ENCODE measurements at regions not wholly inside any gene's neighbourhood (a gene's known extent, or its start where the extent isn't known, plus 50 kb on each side); places are given as distances from the start of the nearest gene placed in this dataset.

DNA sequence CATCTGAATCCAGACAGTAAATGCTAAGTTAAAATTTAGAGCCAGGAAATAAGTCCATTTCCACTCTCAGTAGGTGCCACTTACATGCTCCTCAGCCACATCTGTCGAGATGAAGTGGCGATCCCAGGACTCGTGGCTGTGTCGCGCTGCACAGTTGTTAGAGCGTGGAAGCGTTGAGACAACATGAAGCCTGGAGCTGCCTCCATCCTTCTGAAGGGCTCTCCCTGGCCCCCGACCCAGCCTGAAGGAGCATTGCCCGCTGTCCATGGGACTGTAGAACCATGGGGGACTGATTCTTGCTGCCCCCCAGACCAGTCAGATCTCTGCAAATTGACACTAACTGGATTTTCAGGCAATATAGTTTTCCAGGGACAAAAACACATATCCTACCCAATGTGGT is 58.9 kb downstream of the IRX1 start:
- intact Hi-C loops (cut with micrococcal nuclease), result no loop called here
- ATAC-seq (no peak), DNase-seq (no peak)

DNA sequence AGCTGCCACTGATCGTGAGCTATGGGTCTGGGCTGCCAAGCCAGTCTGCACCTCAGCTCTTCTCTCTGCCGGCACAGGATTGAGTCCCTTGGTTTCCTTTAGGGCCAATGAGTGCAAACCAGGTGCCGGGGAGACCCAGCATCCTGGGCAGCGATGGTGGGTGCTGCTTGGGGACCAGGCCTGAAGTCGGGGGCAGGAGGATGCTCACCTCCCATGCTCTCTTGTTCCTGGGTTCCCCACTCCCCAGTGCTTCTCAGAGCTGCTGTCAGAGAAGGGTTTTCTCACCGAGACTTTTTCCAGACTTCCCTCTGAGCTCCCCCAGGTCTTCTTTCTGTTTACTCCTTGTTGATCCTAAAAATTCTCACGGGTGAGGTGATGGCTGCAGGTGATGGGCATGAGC is 61.2 kb downstream of the IRX1 start:
- no peak for ATAC-seq
- DNase-seq, result no peak
- intact Hi-C loops (cut with micrococcal nuclease), result no loop called here

DNA sequence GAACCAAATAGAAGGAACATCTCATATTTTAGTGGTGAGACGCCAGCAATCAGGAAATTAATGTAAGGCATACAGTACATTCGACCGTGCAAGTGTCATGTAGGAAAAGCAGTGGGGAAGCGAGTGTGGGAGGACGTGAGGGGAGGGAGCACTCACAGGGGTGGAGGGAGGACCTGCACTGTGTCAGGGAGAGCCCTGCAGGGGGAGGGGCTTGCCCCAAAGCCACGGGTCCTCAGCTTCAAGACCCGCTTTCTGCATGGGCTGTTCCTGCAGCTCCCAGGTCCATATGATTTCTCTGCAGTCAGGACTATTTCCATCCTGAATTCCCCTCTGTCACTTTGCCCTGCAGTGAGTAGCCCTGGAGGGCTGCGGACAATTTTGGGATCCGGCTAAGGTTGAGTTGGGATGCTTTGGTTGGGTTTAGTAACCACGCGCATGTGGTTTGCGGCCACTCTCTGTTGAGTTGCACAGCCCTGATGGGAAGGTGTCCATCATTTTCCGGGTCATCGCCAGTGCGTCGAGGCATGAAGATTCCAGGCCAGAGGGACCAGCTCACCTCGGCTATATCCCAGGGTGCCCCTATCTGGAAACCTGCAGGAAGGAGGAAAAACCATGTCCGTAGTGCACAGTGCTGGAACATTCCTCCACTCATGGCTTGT is 61.9 kb downstream of the IRX1 start:
- no peak for ATAC-seq
- no peak for DNase-seq
- intact Hi-C loops (cut with micrococcal nuclease), result no loop called here

DNA sequence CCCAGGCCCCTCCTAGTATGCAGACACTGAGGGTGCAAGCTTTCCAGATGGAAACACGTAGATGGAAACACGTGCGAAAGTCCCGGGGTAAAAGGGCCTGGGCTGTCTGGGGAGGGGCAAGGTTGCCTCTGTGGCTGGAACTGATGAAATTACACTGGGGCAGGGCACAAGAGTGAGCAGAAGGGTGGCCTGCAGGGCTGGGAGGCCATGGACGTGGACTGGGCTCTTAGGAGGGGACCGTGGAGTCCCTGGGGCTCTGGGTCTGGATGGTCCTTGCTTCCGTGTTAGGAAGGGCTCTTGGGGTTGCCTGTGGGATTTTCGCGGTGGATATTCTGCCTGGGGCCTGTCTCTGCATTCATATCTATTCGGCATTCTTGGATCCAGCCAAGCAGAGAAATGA is 63.3 kb downstream of the IRX1 start:
- DNase-seq, result no peak
- intact Hi-C loops (cut with micrococcal nuclease), result no loop called here
- ATAC-seq, result no peak

DNA sequence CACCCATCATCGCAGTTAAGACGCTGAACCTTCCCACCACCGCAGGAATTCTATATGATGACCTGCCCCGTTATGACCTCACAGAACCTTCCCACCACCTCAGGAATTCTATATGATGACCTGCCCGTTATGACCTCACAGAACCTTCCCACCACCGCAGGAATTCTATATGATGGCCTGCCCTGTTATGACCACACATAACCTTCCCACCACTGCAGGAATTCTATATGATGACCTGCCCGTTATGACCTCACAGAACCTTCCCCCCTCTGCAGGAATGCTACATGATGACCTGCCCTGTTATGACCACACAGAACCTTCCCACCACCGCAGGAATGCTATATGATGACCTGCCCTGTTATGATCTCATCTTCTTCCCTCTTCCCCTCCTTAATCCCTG is 64.3 kb downstream of the IRX1 start:
- DNase-seq, result no peak
- intact Hi-C loops (cut with micrococcal nuclease), result no loop called here
- no peak for ATAC-seq

DNA sequence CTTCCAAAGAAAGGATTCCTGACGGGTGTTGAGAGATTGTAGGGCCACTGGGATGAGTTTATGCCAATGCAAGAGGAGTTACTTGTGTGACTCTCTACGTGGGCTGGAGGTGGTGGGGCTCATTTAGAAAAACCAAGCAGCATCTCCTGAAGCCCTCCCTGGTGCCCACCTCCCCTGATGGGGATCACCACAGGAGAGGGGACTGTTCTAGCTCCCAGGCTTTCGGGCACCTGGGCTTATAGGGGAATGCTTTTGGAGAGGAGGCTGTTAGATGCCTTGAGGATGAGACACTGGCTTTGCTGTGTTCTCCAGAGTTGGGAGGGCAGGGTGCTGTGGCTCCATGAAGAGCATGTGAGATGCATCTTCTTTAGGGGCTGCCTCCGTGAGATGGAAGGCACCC is 65.0 kb downstream of the IRX1 start:
- DNase-seq (no peak), ATAC-seq (no peak)
- intact Hi-C loops (cut with micrococcal nuclease), result no loop called here

DNA sequence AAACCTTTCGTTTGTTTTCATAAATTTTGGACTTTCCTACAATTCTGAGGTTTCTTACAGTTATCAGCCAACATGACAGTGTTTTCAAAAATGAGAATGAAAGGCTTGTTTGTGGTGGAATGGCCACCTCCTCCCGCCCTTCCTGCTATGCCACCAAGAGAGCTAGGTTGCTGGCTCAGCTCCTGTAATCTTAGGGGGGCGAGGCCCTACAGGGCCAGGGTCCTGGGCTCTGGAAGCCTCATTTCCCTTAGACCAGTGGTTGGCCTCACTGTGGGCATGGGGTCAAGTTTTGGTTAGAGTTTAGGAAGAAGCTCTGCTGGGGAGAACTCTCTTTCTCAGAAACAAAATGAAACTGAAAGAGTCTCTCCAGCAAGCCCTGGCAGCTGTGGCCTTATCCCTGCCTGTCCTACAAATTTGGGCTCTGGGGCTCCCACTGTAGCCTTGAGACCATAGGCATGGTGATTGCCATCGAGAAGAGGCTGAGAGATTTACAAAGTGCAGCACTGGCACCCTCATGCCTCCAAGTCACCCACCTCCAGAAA is 66.2 kb downstream of the IRX1 start:
- intact Hi-C loops (cut with micrococcal nuclease), result no loop called here
- ATAC-seq, result no peak
- no peak for DNase-seq

DNA sequence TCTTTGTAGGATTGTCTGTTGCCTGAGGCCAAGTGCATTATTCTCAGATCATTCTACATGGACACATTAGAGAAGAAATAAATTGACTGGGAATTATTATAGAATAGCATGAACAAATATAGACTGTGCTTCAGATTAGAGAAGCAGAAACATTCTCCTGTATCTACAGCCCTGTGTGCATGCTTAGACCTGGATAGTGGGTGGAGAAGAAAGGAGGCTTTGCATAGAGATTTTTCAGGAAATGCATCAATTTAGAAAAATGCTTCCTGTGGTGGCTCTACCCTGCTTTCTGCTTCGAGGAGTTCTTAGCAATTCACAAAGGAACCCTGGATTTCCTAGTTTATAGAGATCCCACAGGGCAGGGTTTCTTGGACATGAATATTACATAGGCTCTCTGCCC is 66.7 kb downstream of the IRX1 start:
- DNase-seq (no peak), ATAC-seq (no peak)
- intact Hi-C loops (cut with micrococcal nuclease), result no loop called here

DNA sequence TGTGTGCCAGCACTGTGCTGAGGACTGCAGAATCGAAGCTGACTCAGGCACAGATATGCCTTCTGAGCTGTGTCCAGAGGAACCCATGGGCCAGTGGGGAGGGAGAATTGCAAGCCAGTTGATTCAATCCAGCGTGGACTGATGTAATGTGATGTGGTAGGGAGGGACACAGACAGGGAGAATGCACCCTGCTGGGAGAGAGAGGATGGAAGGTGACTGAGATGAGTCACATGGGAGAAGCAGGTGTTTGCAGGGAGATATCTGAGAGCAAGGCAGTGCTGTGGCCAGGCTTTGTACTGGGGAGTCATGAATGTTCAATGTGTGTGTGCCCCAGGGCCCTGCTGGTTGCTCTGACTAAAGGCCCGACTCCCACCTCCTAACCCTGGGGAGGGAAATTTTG is 75.7 kb downstream of the IRX1 start:
- intact Hi-C loops (cut with micrococcal nuclease), result no loop called here
- no peak for DNase-seq
- no peak for ATAC-seq

DNA sequence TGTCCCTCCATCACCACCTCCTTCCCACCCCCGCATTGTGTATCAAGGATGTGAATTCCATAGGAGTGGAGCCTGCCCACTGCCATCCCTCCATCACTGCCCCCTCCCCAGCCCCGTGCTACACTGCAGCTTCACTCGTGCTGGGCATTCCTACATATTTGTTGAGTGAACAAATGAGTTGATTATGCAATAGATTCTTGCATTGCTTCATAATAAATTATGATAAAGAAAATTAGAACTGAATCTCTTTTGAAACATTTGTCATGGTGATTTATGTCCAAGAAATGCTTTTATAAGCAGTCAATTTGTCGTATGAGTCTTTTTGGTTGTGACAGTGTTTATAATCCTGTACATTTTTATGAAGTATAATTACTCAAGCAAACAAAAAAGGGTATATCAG is 83.2 kb downstream of the IRX1 start:
- intact Hi-C loops (cut with micrococcal nuclease), result no loop called here
- no peak for DNase-seq
- no peak for ATAC-seq

DNA sequence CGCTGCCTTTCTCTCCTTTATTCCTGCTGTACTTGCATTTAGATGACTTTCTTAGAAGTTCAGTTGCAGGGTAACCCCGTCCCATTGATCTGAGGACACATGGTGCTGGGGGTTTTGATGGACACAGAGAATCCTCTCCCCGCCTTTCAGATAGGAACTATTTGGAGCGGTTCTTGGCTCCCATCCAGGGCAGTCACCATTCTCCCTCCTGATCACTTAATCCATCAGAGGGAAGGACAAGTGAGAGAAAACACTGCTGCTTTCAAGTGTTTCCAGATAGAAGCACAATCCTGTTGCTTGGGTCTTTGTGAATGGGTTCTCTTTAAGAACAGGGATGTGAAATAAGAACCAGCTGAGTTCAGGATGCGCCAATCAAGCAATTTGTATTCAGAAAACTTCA is 85.2 kb downstream of the IRX1 start:
- ATAC-seq (no peak), DNase-seq (no peak)
- intact Hi-C loops (cut with micrococcal nuclease), result no loop called here

DNA sequence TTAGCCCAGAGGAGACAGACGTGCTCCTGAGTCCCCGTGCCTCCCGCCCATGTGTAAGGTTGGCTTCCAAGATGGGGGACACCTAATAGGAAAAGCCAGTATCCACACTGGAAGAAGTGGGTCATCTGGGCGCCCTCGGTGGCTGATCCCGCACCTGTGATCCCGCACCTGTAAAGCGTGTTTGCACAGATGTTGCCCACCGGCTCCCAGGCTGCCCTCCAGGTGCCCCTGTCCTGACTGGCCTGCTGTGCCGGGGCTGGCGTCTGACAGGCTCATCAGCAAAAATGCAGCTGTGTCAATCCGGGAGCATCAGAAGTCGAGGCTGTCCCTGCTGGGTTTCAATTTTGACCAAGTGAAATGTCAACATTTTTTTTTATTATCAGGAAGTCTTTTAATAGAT is 88.5 kb downstream of the IRX1 start:
- intact Hi-C loops (cut with micrococcal nuclease), result no loop called here
- DNase-seq, result no peak
- no peak for ATAC-seq

DNA sequence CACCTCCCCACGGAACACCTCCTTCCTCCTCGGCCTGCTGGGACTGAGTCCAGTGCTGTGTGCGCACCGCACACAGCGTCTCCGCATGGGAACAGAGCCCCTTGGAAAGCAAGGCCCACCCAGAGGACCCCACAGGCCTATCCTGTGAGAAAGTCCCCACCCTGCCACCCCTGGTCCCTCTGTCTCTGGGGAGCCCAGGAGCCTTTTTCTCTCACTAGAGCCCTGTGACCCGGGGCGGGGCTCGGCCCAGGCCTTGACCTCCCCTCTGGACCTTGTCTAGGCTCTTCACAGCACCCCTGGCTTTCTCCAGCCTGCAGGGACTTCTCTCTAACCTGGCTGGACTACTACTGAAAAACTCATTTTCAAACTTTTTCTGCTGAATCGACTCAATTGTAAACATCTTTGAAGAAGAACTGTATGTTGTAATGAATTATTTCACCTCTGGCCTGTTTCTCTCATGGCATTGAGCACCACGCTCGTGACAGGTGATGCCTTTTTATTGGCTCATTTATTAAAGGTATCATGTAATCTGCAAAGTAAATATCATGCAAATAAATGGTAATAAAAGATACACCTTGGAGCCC is 89.2 kb downstream of the IRX1 start:
- intact Hi-C loops (cut with micrococcal nuclease), result no loop called here
- no peak for DNase-seq
- ATAC-seq, result no peak

DNA sequence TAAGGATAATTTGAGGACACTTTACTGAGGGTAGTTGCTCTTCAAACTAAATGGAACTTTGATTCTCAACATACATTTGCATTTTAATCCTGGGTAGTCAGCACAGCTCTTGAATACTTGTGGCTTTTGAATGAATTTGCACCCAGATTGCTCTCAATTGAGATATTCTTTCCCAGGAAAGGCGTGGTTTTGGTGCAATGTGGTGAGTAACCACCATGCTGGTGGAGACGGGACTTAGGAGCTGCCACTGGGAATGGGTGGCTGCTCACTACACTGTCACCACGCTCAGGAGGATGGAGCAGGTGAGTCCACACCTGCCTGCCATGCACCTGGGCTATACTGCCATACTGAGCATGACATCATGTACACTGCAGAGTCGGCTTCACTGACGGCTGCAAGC is 99.2 kb downstream of the IRX1 start:
- intact Hi-C loops (cut with micrococcal nuclease), result no loop called here
- ATAC-seq, result no peak
- DNase-seq, result no peak

DNA sequence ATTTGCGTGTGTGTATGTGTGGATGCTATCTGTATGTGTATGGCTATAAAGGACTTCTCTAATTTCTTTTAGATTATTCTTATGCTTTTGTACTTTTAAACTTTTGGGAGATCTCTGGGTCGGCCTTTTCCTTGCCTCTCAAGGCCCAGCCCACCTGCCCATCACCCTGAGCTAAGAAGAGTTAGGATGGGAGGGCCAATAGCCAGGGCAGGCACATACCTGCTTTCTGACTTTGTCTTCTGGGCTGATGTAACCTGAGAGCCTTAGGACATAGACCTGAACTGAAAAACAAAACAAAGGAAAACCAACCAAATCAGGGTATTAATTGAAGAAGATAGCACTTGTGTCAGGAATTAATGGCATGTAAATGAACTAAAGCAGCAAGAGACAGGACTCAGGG is 100.2 kb downstream of the IRX1 start:
- ATAC-seq (no peak), DNase-seq (no peak)
- intact Hi-C loops (cut with micrococcal nuclease), result no loop called here

DNA sequence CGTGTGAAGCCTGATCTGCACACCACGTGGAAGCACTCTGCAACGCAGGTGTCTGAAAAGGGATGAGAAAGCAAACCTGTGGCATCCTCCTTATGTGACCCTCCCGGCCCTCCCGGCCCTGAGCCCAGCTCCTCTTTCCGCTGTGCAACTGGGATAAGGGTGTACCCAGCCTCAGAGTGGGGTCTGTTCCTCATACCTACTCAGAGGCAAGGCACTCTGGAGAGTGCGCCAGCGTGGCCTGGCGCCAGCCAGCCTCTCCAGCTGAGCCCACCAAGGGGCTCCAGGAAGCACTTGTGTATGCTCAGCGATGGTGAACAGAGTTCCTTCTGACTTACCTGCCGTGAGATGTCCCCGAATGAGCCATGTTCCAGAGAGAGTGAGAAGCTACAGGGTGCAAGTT is 102.8 kb downstream of the IRX1 start:
- intact Hi-C loops (cut with micrococcal nuclease), result no loop called here
- DNase-seq (no peak), ATAC-seq (no peak)

DNA sequence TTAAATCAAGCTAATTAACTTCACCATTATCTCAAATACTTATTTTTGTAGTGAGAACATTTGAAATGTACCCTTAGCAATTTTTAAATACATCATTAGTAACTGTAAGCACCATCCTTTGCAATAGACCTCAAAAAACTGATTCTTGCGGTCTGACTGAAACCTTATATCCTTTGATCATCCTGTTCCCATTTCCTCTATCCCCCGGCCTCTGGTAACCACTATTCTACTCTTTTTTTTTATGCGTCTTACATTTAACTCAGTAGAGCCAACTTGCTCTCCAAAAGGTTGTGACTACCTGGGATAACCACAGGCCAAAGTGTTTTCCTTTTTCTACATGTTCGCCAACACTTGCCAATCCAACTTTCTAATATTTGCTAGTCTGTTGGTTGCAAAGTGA is 106.1 kb downstream of the IRX1 start:
- DNase-seq (no peak), ATAC-seq (no peak)
- intact Hi-C loops (cut with micrococcal nuclease), result no loop called here

DNA sequence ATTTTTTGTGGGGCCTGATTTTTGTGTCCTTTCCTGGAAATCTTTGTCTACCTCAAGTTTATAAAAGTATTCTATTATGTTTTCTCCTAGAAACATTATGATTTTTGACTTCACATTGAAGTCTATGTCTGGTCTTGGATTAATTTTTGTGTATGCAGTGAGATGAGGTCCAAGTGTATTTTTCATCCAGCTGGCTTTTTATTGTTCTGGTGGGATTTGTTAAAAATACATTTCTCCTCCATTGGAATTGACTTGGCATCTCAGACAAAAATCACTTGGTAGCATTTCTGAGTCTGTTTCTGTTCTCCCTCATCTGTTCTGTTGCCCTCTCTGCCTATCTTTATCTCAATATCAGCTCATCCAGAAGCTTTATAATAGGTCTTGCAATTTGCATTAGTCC is 109.0 kb downstream of the IRX1 start:
- DNase-seq (no peak), ATAC-seq (no peak)
- intact Hi-C loops (cut with micrococcal nuclease), result no loop called here

DNA sequence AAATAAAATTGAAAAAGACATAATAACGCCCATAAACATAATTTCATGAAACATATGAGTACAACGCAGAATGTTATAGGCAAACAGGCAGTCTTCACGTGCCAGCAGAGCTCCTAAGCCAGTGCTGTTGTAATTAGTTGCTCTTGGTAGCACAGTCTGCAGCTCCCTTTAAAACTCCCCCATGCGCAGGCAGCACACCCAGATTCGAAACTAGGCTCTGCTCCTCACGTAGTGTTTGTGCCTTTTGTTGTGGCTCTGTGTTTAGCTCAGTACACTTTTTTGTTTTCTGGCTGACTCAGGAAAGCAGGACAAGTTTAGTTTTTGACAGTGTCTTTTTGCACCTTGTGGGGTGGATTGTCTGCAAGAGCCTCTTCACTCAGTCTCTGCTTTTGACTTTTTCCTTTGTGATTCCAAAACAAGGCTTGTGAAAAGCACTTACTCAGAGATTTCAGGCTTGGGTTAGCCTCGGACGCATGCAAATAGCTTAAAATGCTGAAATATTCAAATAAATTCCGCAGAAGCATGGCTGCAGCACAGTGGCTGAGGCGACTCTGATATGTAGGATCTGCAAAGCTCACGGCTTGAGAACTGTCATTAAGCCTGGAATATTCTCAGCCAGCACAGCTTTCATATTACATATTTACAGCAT is 113.6 kb downstream of the IRX1 start:
- intact Hi-C loops (cut with micrococcal nuclease), result no loop called here
- no peak for ATAC-seq

DNA sequence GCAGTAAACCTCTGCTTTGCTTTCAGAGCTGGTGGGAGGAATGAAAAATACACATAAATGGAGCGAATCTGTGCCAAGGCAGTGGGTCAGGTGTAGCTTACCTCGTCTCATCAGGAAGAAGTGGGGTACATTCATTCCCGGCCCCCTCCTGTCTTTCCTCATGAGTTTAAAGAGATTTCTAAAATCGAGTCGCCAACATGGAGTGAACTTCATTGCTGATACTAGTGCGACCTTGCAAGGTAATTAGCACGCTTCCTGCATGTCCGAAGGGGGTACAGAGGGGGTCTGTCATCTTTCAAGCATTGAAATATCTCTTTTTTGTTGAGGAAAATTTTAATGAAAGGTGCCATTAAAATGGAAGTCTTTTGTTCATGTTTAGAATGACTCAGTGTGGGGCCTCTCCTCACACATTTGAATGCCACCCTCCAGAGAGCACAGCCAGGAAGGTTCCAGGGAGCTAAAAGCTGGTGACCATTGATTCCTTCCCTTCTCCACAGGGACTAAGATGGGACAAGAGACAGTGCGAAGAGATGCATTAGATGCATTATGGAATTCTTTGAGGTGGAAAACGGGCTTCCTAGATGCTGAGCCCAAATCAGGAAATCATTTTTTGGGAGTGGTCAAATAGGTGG is 114.2 kb downstream of the IRX1 start:
- no peak for ATAC-seq
- intact Hi-C loops (cut with micrococcal nuclease), result no loop called here
- DNase-seq, result no peak

More for the DNA sequence above, 113.6 kb downstream of the IRX1 start:
- no peak for DNase-seq

DNA sequence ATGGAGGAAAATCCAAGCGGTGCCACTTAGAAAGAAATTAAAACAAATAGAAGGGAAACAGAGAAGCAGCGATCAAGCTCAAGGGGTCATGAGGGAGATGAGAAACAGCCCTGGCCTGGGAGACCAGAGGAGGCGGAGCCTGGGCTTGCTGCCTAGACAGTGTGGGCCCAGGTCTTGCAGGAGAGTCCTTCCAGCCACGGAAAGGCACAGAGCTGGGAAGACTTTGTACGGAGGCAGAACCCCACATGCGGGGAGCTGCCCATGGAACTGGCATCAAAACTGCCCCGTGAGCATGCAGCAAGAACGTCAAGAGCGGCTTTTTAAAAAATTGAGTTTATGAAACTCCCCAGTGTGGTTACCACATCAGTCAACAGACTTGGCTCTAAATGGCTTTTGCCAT is 119.4 kb downstream of the IRX1 start:
- ATAC-seq, result peak; percentile 50
- peak; percentile 57 for DNase-seq
- intact Hi-C loops (cut with micrococcal nuclease), result no loop called here
